Coronary artery (tissue), 2 donors: ENCODE measurements at regions not wholly inside any gene's neighbourhood (a gene's known extent, or its start where the extent isn't known, plus 50 kb on each side); places are given as distances from the start of the nearest gene placed in this dataset.

ENCODE experiments used
- DNase-seq: peaks from one replicate; pipeline ENCODE4 v3.0.0-alpha.2; 2017; ENCODE audit warnings: low spot score
- H3K27ac ChIP-seq, 2 donors: fragments of 200-600 bp; sonication (generic); one replicate each; pipeline ENCODE4 v1.5.1; 2016 to 2019
- H3K4me3 ChIP-seq: fragments of 200-600 bp; sonication (generic); 2 replicates; pipeline ENCODE4 v1.5.1; 2016; ENCODE audit warnings: mild to moderate bottlenecking, moderate library complexity
- TF ChIP-seq, protein P1 (sequence below): fragments of 200-600 bp; sonication (generic); IDR thresholded peaks from one replicate; pipeline ENCODE4 v1.5.1; 2019; ENCODE audit warnings: antibody characterized with exemption

DNA sequence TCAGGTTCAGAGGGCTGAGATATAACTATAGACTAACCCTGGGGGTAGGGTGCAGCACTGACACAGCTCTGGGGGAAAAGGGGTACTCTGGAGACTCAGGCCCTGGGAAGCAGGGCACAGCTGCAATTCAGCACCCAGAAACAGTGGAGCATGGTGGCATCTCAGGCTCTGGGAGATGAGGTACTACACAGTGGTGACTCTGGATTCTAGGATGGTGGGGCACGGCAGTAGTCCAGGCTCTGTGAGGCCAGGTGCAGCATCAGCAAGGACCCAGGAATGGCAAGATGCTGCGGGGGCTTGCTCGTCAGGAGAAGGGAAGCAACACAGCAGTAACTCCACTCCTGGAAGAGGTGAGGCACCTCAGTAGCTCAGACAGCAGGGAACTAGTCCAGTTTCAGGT is 271.5 kb upstream of the MOCS1 start:
- DNase-seq: no peak
- H3K4me3 ChIP-seq: no peak overlapping the region
- TF ChIP-seq, protein P1, sequence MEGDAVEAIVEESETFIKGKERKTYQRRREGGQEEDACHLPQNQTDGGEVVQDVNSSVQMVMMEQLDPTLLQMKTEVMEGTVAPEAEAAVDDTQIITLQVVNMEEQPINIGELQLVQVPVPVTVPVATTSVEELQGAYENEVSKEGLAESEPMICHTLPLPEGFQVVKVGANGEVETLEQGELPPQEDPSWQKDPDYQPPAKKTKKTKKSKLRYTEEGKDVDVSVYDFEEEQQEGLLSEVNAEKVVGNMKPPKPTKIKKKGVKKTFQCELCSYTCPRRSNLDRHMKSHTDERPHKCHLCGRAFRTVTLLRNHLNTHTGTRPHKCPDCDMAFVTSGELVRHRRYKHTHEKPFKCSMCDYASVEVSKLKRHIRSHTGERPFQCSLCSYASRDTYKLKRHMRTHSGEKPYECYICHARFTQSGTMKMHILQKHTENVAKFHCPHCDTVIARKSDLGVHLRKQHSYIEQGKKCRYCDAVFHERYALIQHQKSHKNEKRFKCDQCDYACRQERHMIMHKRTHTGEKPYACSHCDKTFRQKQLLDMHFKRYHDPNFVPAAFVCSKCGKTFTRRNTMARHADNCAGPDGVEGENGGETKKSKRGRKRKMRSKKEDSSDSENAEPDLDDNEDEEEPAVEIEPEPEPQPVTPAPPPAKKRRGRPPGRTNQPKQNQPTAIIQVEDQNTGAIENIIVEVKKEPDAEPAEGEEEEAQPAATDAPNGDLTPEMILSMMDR: no peak
- no peak overlapping the region for H3K27ac ChIP-seq

DNA sequence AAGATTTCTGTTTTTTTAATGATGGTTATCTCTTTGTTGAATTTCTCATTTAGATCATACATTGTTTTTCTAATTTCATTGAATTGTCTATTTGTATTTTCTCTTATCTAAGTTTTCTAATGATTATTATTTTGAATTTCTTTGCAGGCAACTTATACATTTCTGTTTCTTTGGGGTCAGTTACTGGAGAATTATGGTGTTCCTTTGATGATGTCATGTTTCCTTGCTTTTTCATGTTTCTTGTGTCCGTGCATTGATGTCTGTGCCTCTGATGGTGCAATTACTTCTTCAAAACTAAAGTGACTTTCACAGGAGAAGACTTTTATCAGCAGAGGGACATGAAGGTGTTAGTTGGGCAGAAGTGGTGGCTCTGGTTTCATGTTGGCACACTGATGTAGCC is 270.7 kb upstream of the MOCS1 start:
- H3K27ac ChIP-seq: no peak overlapping the region
- no peak overlapping the region for H3K4me3 ChIP-seq
- TF ChIP-seq, protein P1: no peak
- DNase-seq: no peak

DNA sequence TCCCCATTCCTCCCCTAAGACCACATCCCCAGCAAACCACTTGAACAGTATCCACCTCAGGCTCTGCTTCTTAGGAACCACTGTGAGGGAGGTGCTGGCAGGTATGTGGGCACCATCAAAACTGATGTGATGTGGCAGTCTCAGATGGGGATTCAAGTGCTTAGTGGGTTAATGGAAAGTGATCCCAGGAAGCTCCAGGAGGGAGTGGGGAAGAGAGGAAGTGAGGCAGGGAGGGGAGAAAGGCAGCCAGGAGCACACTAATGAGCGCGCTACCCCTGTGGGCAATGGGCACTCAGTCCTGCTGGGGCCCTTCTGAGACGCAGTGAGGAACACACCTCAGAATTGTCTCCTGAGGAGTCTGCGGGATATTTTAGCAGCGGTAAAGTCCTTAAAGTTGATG is 263.1 kb upstream of the MOCS1 start:
- Histone ChIP-seq H3K4me3 (no peak overlapping the region), H3K27ac (no peak overlapping the region)
- TF ChIP-seq, protein P1: no peak
- no peak for DNase-seq

- TF ChIP-seq, protein P1: no peak
- no peak for DNase-seq
- Histone ChIP-seq H3K27ac (no peak overlapping the region), H3K4me3 (no peak overlapping the region)
Observed at GRCh38 chr6:40196135-40196518, 261.9 kb upstream of the MOCS1 start.

GRCh38 chr6:40195428-40196134 is 261.3 kb upstream of the MOCS1 start:
- H3K4me3 ChIP-seq: no peak overlapping the region
- TF ChIP-seq, protein P1: no peak
- no peak overlapping the region for H3K27ac ChIP-seq
- DNase-seq: no peak

DNA sequence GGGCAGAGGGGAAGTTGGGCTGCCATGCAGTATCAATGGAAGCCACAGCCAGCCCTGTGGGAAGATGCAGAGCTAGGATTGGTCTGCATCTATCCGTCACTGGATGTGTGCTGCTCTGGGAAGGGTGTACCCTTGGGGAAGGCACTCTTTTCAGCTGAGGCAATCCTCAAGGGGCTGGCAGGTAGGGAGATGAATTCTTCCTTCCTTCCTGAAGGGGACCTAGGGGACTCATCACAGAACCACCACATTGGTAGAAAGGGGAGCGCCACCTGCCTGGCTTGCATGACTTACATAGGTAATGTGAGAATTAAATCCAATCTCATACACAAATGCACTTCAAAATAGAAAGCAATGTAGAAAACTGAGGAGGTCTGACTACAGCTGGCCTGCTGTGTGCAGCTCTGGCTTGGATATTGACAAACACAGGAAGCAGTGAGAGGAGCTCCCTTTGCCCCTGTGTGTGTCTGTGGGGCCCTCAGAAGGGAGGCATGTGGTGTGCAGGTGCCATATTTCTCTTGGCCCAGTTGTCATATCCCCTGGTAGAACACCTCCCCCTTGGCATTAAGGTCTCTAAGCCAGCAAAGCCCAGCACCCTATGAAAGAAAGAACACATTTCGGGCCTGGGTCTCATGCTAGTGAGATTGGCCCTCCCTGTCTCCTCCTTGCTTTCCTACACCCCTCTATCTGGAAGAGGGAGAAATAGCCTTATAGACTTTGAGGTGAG is 260.3 kb upstream of the MOCS1 start:
- no peak for DNase-seq
- TF ChIP-seq, protein P1: no peak
- Histone ChIP-seq H3K27ac (no peak overlapping the region), H3K4me3 (no peak overlapping the region)

GRCh38 chr6:40192516-40192915 is 258.3 kb upstream of the MOCS1 start:
- H3K27ac ChIP-seq: no peak overlapping the region
- TF ChIP-seq, protein P1: no peak
- no peak for DNase-seq
- H3K4me3 ChIP-seq: no peak overlapping the region
